ENCODE measurements at regions not wholly inside any gene's neighbourhood (a gene's known extent, or its start where the extent isn't known, plus 50 kb on each side); places are given as distances from the start of the nearest gene placed in this dataset.

GRCh38 chr10:90571481-90572258 is 286.2 kb downstream of the HTR7 start:
- Histone ChIP-seq H3K9ac (ENCODE audit: low read length in 3 of 3) (no peak overlapping the region), H3K27me3 (ENCODE audit: control insufficient read depth, insufficient read depth, low read length) (no peaks in the 10 kb centered on the region), H3K4me3 (ENCODE audit: low read length in 3 of 3) (no peak overlapping the region), H3K9me3 (ENCODE audit: control insufficient read depth in 2 of 3, insufficient read depth in 1 of 3, low read length in 3 of 3) (no peaks in the 10 kb centered on the region), H3K27ac (ENCODE audit: low read depth in 2 of 2, low read length in 2 of 2) (no peak overlapping the region), H3K4me1 (ENCODE audit: control insufficient read depth in 2 of 3, insufficient read depth in 2 of 3, low read depth in 1 of 3, low read length in 3 of 3) (no peaks in the 10 kb centered on the region), H3K36me3 (ENCODE audit: control insufficient read depth in 2 of 3, insufficient read depth in 3 of 3, low read length in 3 of 3) (no peaks in the 10 kb centered on the region)
- no peak for TF ChIP-seq CTCF (IDR thresholded peaks at IDR 0.05; ENCODE audit: borderline replicate concordance, extremely low read depth, insufficient read depth)
- FAIRE-seq (no peak), DNase-seq (peak in 2 of 5 donors; percentile 51 to 59)
- intact Hi-C loops (cut with DNase I) = no loop called here

- no peak overlapping the region for H3K27ac ChIP-seq (ENCODE audit: low read depth in 2 of 2, low read length in 2 of 2)
- H3K9ac ChIP-seq (ENCODE audit: low read length in 3 of 3) = no peak overlapping the region
- no peaks in the 10 kb centered on the region for H3K4me1 ChIP-seq (ENCODE audit: control insufficient read depth in 2 of 3, insufficient read depth in 2 of 3, low read depth in 1 of 3, low read length in 3 of 3)
- H3K9me3 ChIP-seq (ENCODE audit: control insufficient read depth in 2 of 3, insufficient read depth in 1 of 3, low read length in 3 of 3) = no peaks in the 10 kb centered on the region
- no peaks in the 10 kb centered on the region for H3K27me3 ChIP-seq (ENCODE audit: control insufficient read depth, insufficient read depth, low read length)
- no peak overlapping the region for H3K4me3 ChIP-seq (ENCODE audit: low read length in 3 of 3)
- no peaks in the 10 kb centered on the region for H3K36me3 ChIP-seq (ENCODE audit: control insufficient read depth in 2 of 3, insufficient read depth in 3 of 3, low read length in 3 of 3)
- DNase-seq = no peak
- TF ChIP-seq CTCF (IDR thresholded peaks at IDR 0.05; ENCODE audit: borderline replicate concordance, extremely low read depth, insufficient read depth) = no peak
- no peak for FAIRE-seq
- intact Hi-C loops (cut with DNase I) = no loop called here
Observed at GRCh38 chr10:90575125-90575524, 282.7 kb downstream of the HTR7 start.

DNA sequence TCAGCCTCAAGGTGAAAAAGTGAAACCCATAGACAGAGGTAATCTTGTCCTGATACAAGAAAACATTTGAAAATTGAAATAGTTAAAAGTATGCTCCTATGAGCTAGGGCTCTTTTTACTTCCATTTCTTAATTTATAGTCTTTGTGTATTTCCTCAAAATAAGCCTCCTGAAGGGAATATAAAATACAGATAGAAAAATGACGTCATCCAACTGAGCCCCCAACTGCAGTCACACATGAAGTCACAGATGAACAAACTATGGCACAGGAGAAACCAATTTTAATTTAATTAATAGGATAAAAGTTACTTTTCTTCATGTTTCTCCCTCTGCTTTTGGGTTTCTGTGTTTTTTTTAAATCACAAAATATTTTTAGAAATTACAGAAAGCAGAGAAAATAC is 280.3 kb downstream of the HTR7 start:
- H3K27ac ChIP-seq (ENCODE audit: low read depth in 2 of 2, low read length in 2 of 2) = no peak overlapping the region
- H3K27me3 ChIP-seq (ENCODE audit: control insufficient read depth, insufficient read depth, low read length) = no peaks in the 10 kb centered on the region
- no peak for TF ChIP-seq CTCF (IDR thresholded peaks at IDR 0.05; ENCODE audit: borderline replicate concordance, extremely low read depth, insufficient read depth)
- FAIRE-seq = no peak
- H3K9ac ChIP-seq (ENCODE audit: low read length in 3 of 3) = no peak overlapping the region
- H3K4me3 ChIP-seq (ENCODE audit: low read length in 3 of 3) = no peak overlapping the region
- intact Hi-C loops (cut with DNase I) = no loop called here
- no peaks in the 10 kb centered on the region for H3K36me3 ChIP-seq (ENCODE audit: control insufficient read depth in 2 of 3, insufficient read depth in 3 of 3, low read length in 3 of 3)
- DNase-seq = no peak
- H3K4me1 ChIP-seq (ENCODE audit: control insufficient read depth in 2 of 3, insufficient read depth in 2 of 3, low read depth in 1 of 3, low read length in 3 of 3) = no peaks in the 10 kb centered on the region
- H3K9me3 ChIP-seq (ENCODE audit: control insufficient read depth in 2 of 3, insufficient read depth in 1 of 3, low read length in 3 of 3) = no peaks in the 10 kb centered on the region

Measured in kidney (tissue), 13 donors.